Body of pancreas (tissue), 4 donors: ENCODE measurements at regions not wholly inside any gene's neighbourhood (a gene's known extent, or its start where the extent isn't known, plus 50 kb on each side); places are given as distances from the start of the nearest gene placed in this dataset.

Source experiments
- CTCF ChIP-seq, 7 experiments: fragments of 450-650 bp in 4 of 7; fragments of 200-600 bp in 3 of 7; sonication (generic) in 3 of 7; IDR thresholded peaks; one replicate each; pipeline ENCODE4 v1.5.1; 2016 to 2019; ENCODE audit warnings: antibody characterized with exemption in 7 of 7
- POLR2A ChIP-seq, 3 donors: fragments of 450-650 bp; IDR thresholded peaks; one replicate each; pipeline ENCODE4 v1.6.1; 2016; ENCODE audit warnings: antibody characterized with exemption in 3 of 3, mild to moderate bottlenecking in 2 of 3

- TF ChIP-seq CTCF (IDR thresholded peaks at IDR 0.05), result no peak
- no peak for TF ChIP-seq POLR2A (IDR thresholded peaks at IDR 0.05)
Observed at GRCh38 chr4:189204616-189205015, 736.1 kb upstream of the FRG1 start.
